ENCODE measurements at regions not wholly inside any gene's neighbourhood (a gene's known extent, or its start where the extent isn't known, plus 50 kb on each side); places are given as distances from the start of the nearest gene placed in this dataset.

GRCh38 chr11:101727451-101727850, 143.6 kb upstream of the TRPC6 start:
- TF ChIP-seq CTCF (IDR thresholded peaks at IDR 0.05) (no peak), POLR2A (IDR thresholded peaks at IDR 0.05) (no peak)

All from prostate gland (tissue), 2 donors.